T1000 (cell line): ENCODE measurements at regions not wholly inside any gene's neighbourhood (a gene's known extent, or its start where the extent isn't known, plus 50 kb on each side); places are given as distances from the start of the nearest gene placed in this dataset.

Experiments
- DNase-seq: peaks from one replicate; lab custom pipeline; 2025; ENCODE audit warnings: mixed read lengths; lab: John Stamatoyannopoulos, UW

GRCh38 chr3:109532257-109533216 is 195.2 kb upstream of the DPPA4 start:
- DNase-seq, result peak; percentile 24

- no peak for DNase-seq
Observed at GRCh38 chr3:109545746-109546145, 208.4 kb upstream of the DPPA4 start.

- no peak for DNase-seq
Observed at GRCh38 chr3:109548192-109548938, 211.0 kb upstream of the DPPA4 start.

GRCh38 chr3:109553591-109554371 is 216.4 kb upstream of the DPPA4 start:
- no peak for DNase-seq

- no peak for DNase-seq
Observed at GRCh38 chr3:109559389-109559788, 222.0 kb upstream of the DPPA4 start.

- DNase-seq, result no peak
Observed at GRCh38 chr3:109563149-109563548, 225.8 kb upstream of the DPPA4 start.

- DNase-seq, result no peak
Observed at GRCh38 chr3:109569135-109569846, 231.9 kb upstream of the DPPA4 start.

GRCh38 chr3:109570408-109570807 is 233.1 kb upstream of the DPPA4 start:
- no peak for DNase-seq

- DNase-seq, result no peak
Observed at GRCh38 chr3:109572301-109572700, 235.0 kb upstream of the DPPA4 start.

- DNase-seq, result no peak
Observed at GRCh38 chr3:109596991-109597390, 259.6 kb upstream of the DPPA4 start.

GRCh38 chr3:109597444-109597843 is 260.1 kb upstream of the DPPA4 start:
- no peak for DNase-seq

GRCh38 chr3:109607897-109608296 is 270.6 kb upstream of the DPPA4 start:
- no peak for DNase-seq

GRCh38 chr3:109608574-109608973 is 271.2 kb upstream of the DPPA4 start:
- no peak for DNase-seq

GRCh38 chr3:109618766-109619378 is 281.5 kb upstream of the DPPA4 start:
- no peak for DNase-seq

GRCh38 chr3:109631897-109632296 is 294.6 kb upstream of the DPPA4 start:
- no peak for DNase-seq

- no peak for DNase-seq
Observed at GRCh38 chr3:109640146-109640652, 302.9 kb upstream of the DPPA4 start.

- no peak for DNase-seq
Observed at GRCh38 chr3:109642025-109642424, 304.7 kb upstream of the DPPA4 start.

GRCh38 chr3:109643590-109643989 is 306.2 kb upstream of the DPPA4 start:
- DNase-seq, result peak; percentile 24

- no peak for DNase-seq
Observed at GRCh38 chr3:109644332-109644731, 307.0 kb upstream of the DPPA4 start.

- DNase-seq, result no peak
Observed at GRCh38 chr3:109644746-109645145, 307.4 kb upstream of the DPPA4 start.

GRCh38 chr3:109648027-109648426 is 310.7 kb upstream of the DPPA4 start:
- DNase-seq, result no peak
